HG03354 (cell line): ENCODE measurements at regions not wholly inside any gene's neighbourhood (a gene's known extent, or its start where the extent isn't known, plus 50 kb on each side); places are given as distances from the start of the nearest gene placed in this dataset.

Experiments used
- ATAC-seq: cut with Tn5 transposase; IDR thresholded peaks from one replicate; pipeline ENCODE4 v1.9.1; 2021; ENCODE audit warnings: mild to moderate bottlenecking; ENCODE audit not compliant: unreplicated experiment, poor library complexity, severe bottlenecking

- ATAC-seq = no peak
Observed at GRCh38 chr6:167049275-167049674, 50.1 kb downstream of the CEP43 start.

DNA sequence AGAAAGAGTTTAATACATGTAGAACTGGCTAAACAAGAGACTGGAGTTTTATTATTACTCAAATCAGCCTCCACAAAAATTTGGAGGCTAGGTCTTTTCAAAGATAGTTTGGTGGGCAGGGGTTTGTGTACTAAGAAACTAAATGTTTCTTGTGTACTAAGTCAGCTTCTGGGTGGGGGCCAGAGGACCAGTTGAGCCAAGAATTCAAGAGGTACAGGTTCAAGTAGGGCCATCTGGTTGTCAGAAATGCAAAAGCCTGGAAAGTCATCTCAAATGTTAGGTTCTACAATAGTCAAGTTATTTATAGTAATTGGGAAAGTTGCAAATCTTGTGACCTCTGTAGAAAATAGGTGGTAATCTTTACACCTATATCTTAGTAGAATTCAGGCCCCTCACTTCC lies 51.7 kb downstream of the CEP43 start:
- ATAC-seq = no peak

DNA sequence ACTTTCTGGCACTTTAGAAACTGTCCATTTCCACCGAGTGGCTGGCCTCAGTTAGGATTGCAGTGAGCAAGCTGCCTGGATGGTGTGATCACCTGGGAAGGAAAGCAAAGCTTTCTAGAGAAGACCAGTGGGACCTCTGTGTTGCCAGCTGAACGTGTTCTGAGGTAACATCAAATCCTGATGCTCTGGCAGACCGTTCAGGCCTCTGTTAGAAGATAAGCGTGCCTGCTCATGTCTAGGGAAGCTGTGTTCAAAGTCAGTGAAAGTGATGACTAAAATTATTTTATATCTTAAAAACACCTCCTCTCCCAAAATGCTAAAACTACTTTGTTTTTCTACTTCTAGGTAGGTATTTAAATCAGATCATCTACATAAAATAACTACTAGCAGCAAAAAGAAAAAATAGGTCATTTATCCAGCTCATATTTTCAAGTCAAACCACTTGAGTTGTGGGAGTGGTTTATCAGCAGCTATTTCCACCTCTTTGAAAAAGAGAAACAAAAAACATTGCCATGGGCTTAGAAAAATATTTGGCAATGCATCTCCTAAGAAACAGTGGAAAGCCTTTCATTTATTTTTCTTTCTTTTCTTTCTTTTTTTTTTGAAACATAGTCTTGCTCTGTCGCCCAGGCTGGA lies 54.8 kb downstream of the CEP43 start:
- ATAC-seq = no peak

DNA sequence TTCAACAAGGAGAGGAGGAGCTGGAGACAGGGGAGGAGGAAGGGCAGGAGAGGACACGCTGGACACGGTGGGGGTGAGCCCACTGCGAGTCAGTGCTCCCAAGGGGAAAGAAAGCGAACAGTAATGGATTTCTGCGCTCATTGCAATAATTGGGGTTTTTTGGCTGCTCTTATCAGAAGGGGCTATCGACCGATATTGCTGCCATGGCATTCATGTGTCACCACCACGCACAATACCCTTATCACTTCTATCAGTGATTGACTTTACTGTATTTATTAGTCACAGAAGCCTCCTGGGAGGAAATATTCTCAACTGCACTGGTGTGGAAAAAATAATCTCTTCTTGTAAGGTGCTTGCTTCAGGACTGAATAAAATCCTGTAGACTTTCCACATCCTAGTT lies 55.8 kb downstream of the CEP43 start:
- ATAC-seq = no peak

DNA sequence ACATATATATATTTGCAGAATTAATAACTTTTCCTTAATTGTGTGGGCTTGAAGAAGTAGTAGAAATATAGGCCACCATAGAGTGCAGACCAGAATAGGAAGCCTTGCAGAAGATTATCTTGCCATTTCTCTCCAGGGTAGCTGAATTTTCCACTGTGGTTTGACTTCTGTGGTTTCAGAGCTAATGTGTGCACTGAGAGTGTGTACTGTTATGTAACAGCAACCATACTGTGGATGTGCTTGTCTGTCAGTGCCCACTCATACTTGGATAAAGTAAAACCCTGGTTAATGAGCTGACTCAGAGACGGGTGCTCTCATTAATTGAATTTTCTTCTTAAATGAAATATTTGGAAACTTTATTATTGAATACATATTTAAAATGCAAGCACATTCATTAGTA lies 57.2 kb downstream of the CEP43 start:
- ATAC-seq = peak; percentile 98

- ATAC-seq = no peak
Observed at GRCh38 chr6:167058261-167058660, 59.1 kb downstream of the CEP43 start.
